A549 (cell line): ENCODE measurements at regions not wholly inside any gene's neighbourhood (a gene's known extent, or its start where the extent isn't known, plus 50 kb on each side); places are given as distances from the start of the nearest gene placed in this dataset.

ENCODE experiments used
- ATAC-seq, 2 experiments: fragments of 200-7000 bp in 1 of 2; fragments of >200 bp in 1 of 2; cut with Nextera tagmentation in 1 of 2; cut with Tn5 transposase in 1 of 2; 3 replicates each; pipeline versions ENCODE4 v1.8.0 to v1.9.1; 2018 to 2020; ENCODE audit warnings: mild to moderate bottlenecking in 1 of 2, moderate library complexity in 1 of 2
- CTCF ChIA-PET: fragments of 300-600 bp; sonication (Branson Sonifier 250); formaldehyde crosslinking; extraction: SDS; loops from one replicate; lab custom pipeline; 2021; ENCODE audit warnings: antibody characterized with exemption, inconsistent platforms; lab: Yijun Ruan, JAX
- POLR2A ChIA-PET: fragments of 350-600 bp; formaldehyde crosslinking; extraction: SDS; loops from one replicate; lab custom pipeline; 2021; ENCODE audit warnings: antibody characterized with exemption, inconsistent platforms; lab: Yijun Ruan, JAX
- DNase-seq, 2 experiments: peaks; one replicate each; pipeline versions ENCODE4 v3.0.0 to v3.0.0-alpha.2; 2011 to 2016; ENCODE audit warnings: low read depth in 1 of 2, low spot score in 1 of 2
- FAIRE-seq: peaks from 2 replicates; lab custom pipeline; 2011; peaks lifted over from hg19 to GRCh38; lab: Jason Lieb, UNC
- H3K27ac ChIP-seq, 2 experiments: fragments of >200 bp; sonication (Bioruptor Twin); formaldehyde crosslinking; 3 replicates each; pipeline ENCODE4 v1.5.1; 2016 to 2017
- H3K4me1 ChIP-seq: fragments of >200 bp; sonication (Bioruptor Twin); formaldehyde crosslinking; 3 replicates; pipeline ENCODE4 v1.6.1; 2016
- H3K4me2 ChIP-seq: fragments of >200 bp; sonication (Bioruptor Twin); formaldehyde crosslinking; 3 replicates; pipeline ENCODE4 v1.6.1; 2016
- H3K4me3 ChIP-seq: fragments of >200 bp; sonication (Bioruptor Twin); formaldehyde crosslinking; 3 replicates; pipeline ENCODE4 v1.5.1; 2016
- H3K9me3 ChIP-seq: fragments of >200 bp; sonication (Bioruptor Twin); formaldehyde crosslinking; 3 replicates; pipeline ENCODE4 v1.6.1; 2016
- CBX2 ChIP-seq: fragments of 200-600 bp; sonication (generic); IDR thresholded peaks from 2 replicates; pipeline ENCODE4 v1.6.1; 2016; ENCODE audit warnings: low read depth, mild to moderate bottlenecking, borderline replicate concordance
- CHD2 ChIP-seq: fragments of 150-350 bp; IDR thresholded peaks from 2 replicates; pipeline ENCODE4 v1.6.1; 2014; ENCODE audit warnings: low read length; ENCODE audit not compliant: partially characterized antibody
- ESRRA ChIP-seq: fragments of 150-350 bp; IDR thresholded peaks from 2 replicates; pipeline ENCODE4 v1.6.1; 2014; ENCODE audit warnings: mild to moderate bottlenecking, low read length, borderline replicate concordance
- FOSB ChIP-seq: fragments of 250-450 bp; sonication (Bioruptor Pico); IDR thresholded peaks from 2 replicates; pipeline ENCODE4 v1.5.0; 2020; ENCODE audit warnings: mild to moderate bottlenecking, moderate library complexity
- FOSL2 ChIP-seq, 2 experiments: fragments of 450-650 bp in 1 of 2; fragments of >200 bp in 1 of 2; sonication (Bioruptor Twin) in 1 of 2; formaldehyde crosslinking; IDR thresholded peaks; 2 replicates each; pipeline versions ENCODE4 v1.5.0 to v1.6.1; 2016 to 2020; ENCODE audit warnings: mild to moderate bottlenecking in 1 of 2, moderate library complexity in 1 of 2
- HEYL ChIP-seq: fragments of 250-450 bp; sonication (Bioruptor Pico); IDR thresholded peaks from 2 replicates; pipeline ENCODE4 v1.8.0; 2021; ENCODE audit warnings: mild to moderate bottlenecking, moderate library complexity
- JUNB ChIP-seq: fragments of >200 bp; sonication (Bioruptor Twin); formaldehyde crosslinking; IDR thresholded peaks from 2 replicates; pipeline ENCODE4 v1.6.1; 2016
- MAZ ChIP-seq: fragments of 150-350 bp; IDR thresholded peaks from 2 replicates; pipeline ENCODE4 v1.6.1; 2014; ENCODE audit warnings: antibody characterized with exemption, low read depth, low read length, borderline replicate concordance
- NR3C1 ChIP-seq: fragments of >200 bp; sonication (Bioruptor Twin); formaldehyde crosslinking; IDR thresholded peaks from 3 replicates; pipeline ENCODE4 v1.6.1; 2017
- POLR2A ChIP-seq: IDR thresholded peaks from 2 replicates; pipeline ENCODE4 v1.6.1; 2012; ENCODE audit warnings: mild to moderate bottlenecking, low read length
- POLR2AphosphoS2 ChIP-seq: conservative IDR thresholded peaks from 2 replicates; pipeline ENCODE4 v1.6.1; 2012; ENCODE audit warnings: low read length, improper control_type of control experiment, inconsistent platforms
- RAD21 ChIP-seq, 2 experiments: fragments of >200 bp in 1 of 2; sonication (Bioruptor Twin) in 1 of 2; formaldehyde crosslinking in 1 of 2; IDR thresholded peaks in 1 of 2; conservative IDR thresholded peaks in 1 of 2; 2 replicates in 1 of 2; 3 replicates in 1 of 2; pipeline ENCODE4 v1.6.1; 2012 to 2018; ENCODE audit warnings: inconsistent platforms in 1 of 2
- RFX5 ChIP-seq: fragments of 450-650 bp; IDR thresholded peaks from 2 replicates; pipeline ENCODE4 v1.7.1; 2014; ENCODE audit warnings: antibody characterized with exemption, mild to moderate bottlenecking, moderate library complexity
- SREBF2 ChIP-seq: fragments of 450-650 bp; IDR thresholded peaks from 2 replicates; pipeline ENCODE4 v1.6.1; 2014; ENCODE audit warnings: mild to moderate bottlenecking, moderate library complexity
- ZSCAN20 ChIP-seq: fragments of 250-450 bp; sonication (Bioruptor Pico); IDR thresholded peaks from 2 replicates; pipeline ENCODE4 v1.8.0; 2022; ENCODE audit warnings: mild to moderate bottlenecking, moderate library complexity
- WGBS: methylation state at CpG from one replicate; pipeline ENCODE4 v1.1.6; 2017; ENCODE audit errors: missing lambda C conversion rate; 5-methylcytosine and 5-hydroxymethylcytosine counted together
- TF ChIP-seq, protein P1 (sequence below): fragments of 200-600 bp; sonication (generic); IDR thresholded peaks from 2 replicates; pipeline ENCODE4 v1.6.1; 2016; ENCODE audit warnings: antibody characterized with exemption, mild to moderate bottlenecking, moderate library complexity
- TF ChIP-seq, protein P2 (sequence below): fragments of >200 bp; sonication (Bioruptor Twin); formaldehyde crosslinking; IDR thresholded peaks from 3 replicates; pipeline ENCODE4 v1.5.1; 2016
- TF ChIP-seq, protein P3 (sequence below): fragments of 150-350 bp; IDR thresholded peaks from 2 replicates; pipeline ENCODE4 v1.6.1; 2014; ENCODE audit warnings: low read depth, mild to moderate bottlenecking, low read length
- TF ChIP-seq, protein P4 (sequence below): IDR thresholded peaks from 2 replicates; pipeline ENCODE4 v1.6.1; 2012; ENCODE audit warnings: low read depth, borderline replicate concordance

DNA sequence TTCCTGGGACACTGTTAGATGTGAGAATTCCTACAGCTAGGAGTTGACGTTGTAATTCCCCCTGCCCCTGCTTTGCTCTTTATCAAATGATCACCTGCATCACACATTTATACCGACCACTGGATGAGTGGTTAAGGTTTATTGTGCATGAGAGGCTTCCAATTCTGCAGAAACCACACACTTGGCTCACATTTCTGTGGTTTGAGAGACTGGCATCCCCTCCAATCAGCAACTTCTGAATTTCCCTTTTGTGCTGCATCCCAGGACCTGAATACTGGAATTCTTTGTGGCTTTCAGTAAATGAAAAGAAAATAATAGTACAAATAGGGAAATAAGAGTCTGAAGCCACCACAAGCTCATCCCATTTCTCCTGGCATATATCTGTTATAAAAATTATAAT, 628.7 kb upstream of the PIK3C3 start:
- Histone ChIP-seq H3K27ac (no peak overlapping the region), H3K4me1 (no peaks in the 10 kb centered on the region), H3K9me3 (no peaks in the 10 kb centered on the region), H3K4me2 (no peak overlapping the region), H3K4me3 (no peak overlapping the region)
- ATAC-seq, result no peak
- no peak for DNase-seq
- ChIA-PET POLR2A (no interaction called here), CTCF (no interaction called here)
- TF ChIP-seq HEYL (CRISPR knock-in tag) (no peak), ZSCAN20 (CRISPR knock-in tag) (no peak), RFX5 (no peak), NR3C1 (no peak), SREBF2 (no peak), CHD2 (no peak), ESRRA (no peak)
- TF ChIP-seq, protein P1, sequence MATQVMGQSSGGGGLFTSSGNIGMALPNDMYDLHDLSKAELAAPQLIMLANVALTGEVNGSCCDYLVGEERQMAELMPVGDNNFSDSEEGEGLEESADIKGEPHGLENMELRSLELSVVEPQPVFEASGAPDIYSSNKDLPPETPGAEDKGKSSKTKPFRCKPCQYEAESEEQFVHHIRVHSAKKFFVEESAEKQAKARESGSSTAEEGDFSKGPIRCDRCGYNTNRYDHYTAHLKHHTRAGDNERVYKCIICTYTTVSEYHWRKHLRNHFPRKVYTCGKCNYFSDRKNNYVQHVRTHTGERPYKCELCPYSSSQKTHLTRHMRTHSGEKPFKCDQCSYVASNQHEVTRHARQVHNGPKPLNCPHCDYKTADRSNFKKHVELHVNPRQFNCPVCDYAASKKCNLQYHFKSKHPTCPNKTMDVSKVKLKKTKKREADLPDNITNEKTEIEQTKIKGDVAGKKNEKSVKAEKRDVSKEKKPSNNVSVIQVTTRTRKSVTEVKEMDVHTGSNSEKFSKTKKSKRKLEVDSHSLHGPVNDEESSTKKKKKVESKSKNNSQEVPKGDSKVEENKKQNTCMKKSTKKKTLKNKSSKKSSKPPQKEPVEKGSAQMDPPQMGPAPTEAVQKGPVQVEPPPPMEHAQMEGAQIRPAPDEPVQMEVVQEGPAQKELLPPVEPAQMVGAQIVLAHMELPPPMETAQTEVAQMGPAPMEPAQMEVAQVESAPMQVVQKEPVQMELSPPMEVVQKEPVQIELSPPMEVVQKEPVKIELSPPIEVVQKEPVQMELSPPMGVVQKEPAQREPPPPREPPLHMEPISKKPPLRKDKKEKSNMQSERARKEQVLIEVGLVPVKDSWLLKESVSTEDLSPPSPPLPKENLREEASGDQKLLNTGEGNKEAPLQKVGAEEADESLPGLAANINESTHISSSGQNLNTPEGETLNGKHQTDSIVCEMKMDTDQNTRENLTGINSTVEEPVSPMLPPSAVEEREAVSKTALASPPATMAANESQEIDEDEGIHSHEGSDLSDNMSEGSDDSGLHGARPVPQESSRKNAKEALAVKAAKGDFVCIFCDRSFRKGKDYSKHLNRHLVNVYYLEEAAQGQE, result no peak
- TF ChIP-seq, protein P2, sequence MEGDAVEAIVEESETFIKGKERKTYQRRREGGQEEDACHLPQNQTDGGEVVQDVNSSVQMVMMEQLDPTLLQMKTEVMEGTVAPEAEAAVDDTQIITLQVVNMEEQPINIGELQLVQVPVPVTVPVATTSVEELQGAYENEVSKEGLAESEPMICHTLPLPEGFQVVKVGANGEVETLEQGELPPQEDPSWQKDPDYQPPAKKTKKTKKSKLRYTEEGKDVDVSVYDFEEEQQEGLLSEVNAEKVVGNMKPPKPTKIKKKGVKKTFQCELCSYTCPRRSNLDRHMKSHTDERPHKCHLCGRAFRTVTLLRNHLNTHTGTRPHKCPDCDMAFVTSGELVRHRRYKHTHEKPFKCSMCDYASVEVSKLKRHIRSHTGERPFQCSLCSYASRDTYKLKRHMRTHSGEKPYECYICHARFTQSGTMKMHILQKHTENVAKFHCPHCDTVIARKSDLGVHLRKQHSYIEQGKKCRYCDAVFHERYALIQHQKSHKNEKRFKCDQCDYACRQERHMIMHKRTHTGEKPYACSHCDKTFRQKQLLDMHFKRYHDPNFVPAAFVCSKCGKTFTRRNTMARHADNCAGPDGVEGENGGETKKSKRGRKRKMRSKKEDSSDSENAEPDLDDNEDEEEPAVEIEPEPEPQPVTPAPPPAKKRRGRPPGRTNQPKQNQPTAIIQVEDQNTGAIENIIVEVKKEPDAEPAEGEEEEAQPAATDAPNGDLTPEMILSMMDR, result no peak
- FAIRE-seq, result no peak
- 17% methylated on average over 2 of the region's 2 CpGs for WGBS

DNA sequence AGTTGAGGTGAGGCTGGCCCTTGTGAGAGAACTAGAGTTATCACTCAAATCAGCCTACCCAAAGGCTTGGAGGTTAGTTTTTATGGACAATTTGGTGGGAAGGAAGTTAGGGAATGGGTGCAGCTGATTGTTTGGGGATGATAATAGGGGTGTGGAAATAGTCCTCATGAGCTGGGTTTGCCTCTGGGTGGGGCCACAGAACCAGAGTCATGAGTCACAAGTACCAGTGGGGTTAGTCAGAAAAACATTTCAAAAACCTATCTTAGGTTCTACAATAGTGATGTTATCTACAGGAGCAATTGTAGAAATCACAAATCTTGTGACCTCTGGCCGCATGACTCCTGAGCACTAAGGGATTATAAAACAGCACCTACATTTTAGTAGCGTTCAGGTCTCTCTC, 630.1 kb upstream of the PIK3C3 start:
- POLR2A ChIA-PET, result no interaction called here
- DNase-seq, result no peak
- no peak for ATAC-seq
- Histone ChIP-seq H3K4me1 (no peaks in the 10 kb centered on the region), H3K9me3 (no peaks in the 10 kb centered on the region), H3K4me2 (no peak overlapping the region), H3K4me3 (no peak overlapping the region), H3K27ac (no peak overlapping the region)
- 10% methylated on average over 2 of the region's 2 CpGs for WGBS
- FAIRE-seq, result no peak
- CTCF ChIA-PET, result no interaction called here
- TF ChIP-seq FOSL2 (IDR thresholded peaks at IDR 0.05) (no peak), FOSL2 (CRISPR knock-in tag; IDR thresholded peaks at IDR 0.05) (no peak), POLR2AphosphoS2 (no peak), CHD2 (no peak), FOSB (CRISPR knock-in tag) (no peak), CBX2 (no peak), ZSCAN20 (CRISPR knock-in tag) (no peak), RAD21 (conservative IDR thresholded peaks at IDR 0.05 in 1 of 2, IDR thresholded peaks at IDR 0.05 in 1 of 2) (no peak), SREBF2 (no peak), JUNB (no peak), MAZ (no peak), RFX5 (no peak), POLR2A (no peak)
- TF ChIP-seq, protein P3, sequence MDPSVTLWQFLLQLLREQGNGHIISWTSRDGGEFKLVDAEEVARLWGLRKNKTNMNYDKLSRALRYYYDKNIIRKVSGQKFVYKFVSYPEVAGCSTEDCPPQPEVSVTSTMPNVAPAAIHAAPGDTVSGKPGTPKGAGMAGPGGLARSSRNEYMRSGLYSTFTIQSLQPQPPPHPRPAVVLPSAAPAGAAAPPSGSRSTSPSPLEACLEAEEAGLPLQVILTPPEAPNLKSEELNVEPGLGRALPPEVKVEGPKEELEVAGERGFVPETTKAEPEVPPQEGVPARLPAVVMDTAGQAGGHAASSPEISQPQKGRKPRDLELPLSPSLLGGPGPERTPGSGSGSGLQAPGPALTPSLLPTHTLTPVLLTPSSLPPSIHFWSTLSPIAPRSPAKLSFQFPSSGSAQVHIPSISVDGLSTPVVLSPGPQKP, result no peak
- TF ChIP-seq, protein P4, sequence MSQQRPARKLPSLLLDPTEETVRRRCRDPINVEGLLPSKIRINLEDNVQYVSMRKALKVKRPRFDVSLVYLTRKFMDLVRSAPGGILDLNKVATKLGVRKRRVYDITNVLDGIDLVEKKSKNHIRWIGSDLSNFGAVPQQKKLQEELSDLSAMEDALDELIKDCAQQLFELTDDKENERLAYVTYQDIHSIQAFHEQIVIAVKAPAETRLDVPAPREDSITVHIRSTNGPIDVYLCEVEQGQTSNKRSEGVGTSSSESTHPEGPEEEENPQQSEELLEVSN, result no peak
